Neural crest cell (in vitro differentiated cells): ENCODE measurements at regions not wholly inside any gene's neighbourhood (a gene's known extent, or its start where the extent isn't known, plus 50 kb on each side); places are given as distances from the start of the nearest gene placed in this dataset.
"Not testable (repeated sequence)": the region's sequence is repeated elsewhere in the genome, so short reads cannot be mapped to it uniquely, and the experiment has no call there.

ENCODE experiments used
- DNase-seq: peaks from one replicate; pipeline ENCODE4 v3.0.0; 2021; ENCODE audit warnings: low read depth, mixed read lengths, low spot score
- H3K27ac Mint-ChIP-seq: one replicate; pipeline ENCODE4 v1.8.0; 2021; ENCODE audit warnings: mild to moderate bottlenecking, mixed read lengths; ENCODE audit not compliant: unreplicated experiment
- H3K27me3 Mint-ChIP-seq: 2 replicates; pipeline ENCODE4 v1.8.0; 2021; ENCODE audit warnings: low read depth, mild to moderate bottlenecking, mixed read lengths
- H3K36me3 Mint-ChIP-seq: 2 replicates; pipeline ENCODE4 v1.8.0; 2021; ENCODE audit warnings: low read depth, mild to moderate bottlenecking, mixed read lengths
- H3K4me1 Mint-ChIP-seq: 2 replicates; pipeline ENCODE4 v1.8.0; 2021; ENCODE audit warnings: mixed read lengths
- H3K4me3 Mint-ChIP-seq: one replicate; pipeline ENCODE4 v1.8.0; 2021; ENCODE audit warnings: mild to moderate bottlenecking, mixed read lengths
- H3K9me3 Mint-ChIP-seq: 2 replicates; pipeline ENCODE4 v1.8.0; 2021; ENCODE audit warnings: mixed read lengths
- CTCF ChIP-seq: fragments of 200-600 bp; sonication (generic); conservative IDR thresholded peaks from 2 replicates; pipeline ENCODE4 v1.5.0; 2021; ENCODE audit warnings: antibody characterized with exemption, mild to moderate bottlenecking

- H3K9me3 Mint-ChIP-seq, H3K27ac Mint-ChIP-seq, H3K36me3 Mint-ChIP-seq, H3K4me3 Mint-ChIP-seq, DNase-seq, H3K4me1 Mint-ChIP-seq: not testable (repeated sequence)
- peaks cover 17% of the 10 kb centered on the region for H3K27me3 Mint-ChIP-seq
These were observed 54.4 kb upstream of the MUCL1 start for GRCh38 chr12:54799966-54800365.

DNA sequence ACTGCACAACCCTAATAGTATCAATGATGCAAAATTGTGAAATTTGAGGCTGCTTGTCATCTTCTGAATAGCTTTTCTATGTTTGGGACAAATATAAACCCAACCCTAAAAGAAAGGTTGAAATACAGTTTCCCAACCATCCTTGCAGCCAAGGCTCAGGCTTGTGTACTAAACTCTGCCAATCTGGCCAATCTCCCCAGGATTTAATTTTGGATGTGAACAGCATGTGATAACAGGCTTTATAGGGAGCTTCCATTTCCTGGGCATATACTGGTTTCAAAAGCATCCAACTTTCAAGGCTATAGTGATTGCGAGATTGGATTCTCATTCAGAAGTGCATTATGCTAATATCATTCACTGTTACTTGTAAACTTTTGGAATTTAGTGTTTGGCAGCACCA lies 55.7 kb upstream of the MUCL1 start:
- H3K27me3 Mint-ChIP-seq, result peaks cover 17% of the 10 kb centered on the region
- no peaks in the 10 kb centered on the region for H3K4me1 Mint-ChIP-seq
- no peak overlapping the region for H3K27ac Mint-ChIP-seq
- no peaks in the 10 kb centered on the region for H3K36me3 Mint-ChIP-seq
- no peaks in the 10 kb centered on the region for H3K9me3 Mint-ChIP-seq
- TF ChIP-seq CTCF, result no peak
- no peak overlapping the region for H3K4me3 Mint-ChIP-seq
- no peak for DNase-seq

GRCh38 chr12:54796991-54797390 lies 57.3 kb upstream of the MUCL1 start:
- H3K27me3 Mint-ChIP-seq, result peaks cover 17% of the 10 kb centered on the region
- no peaks in the 10 kb centered on the region for H3K4me1 Mint-ChIP-seq
- no peaks in the 10 kb centered on the region for H3K9me3 Mint-ChIP-seq
- no peaks in the 10 kb centered on the region for H3K36me3 Mint-ChIP-seq
- TF ChIP-seq CTCF, result no peak
- H3K4me3 Mint-ChIP-seq, result no peak overlapping the region
- no peak overlapping the region for H3K27ac Mint-ChIP-seq
- DNase-seq, result no peak

GRCh38 chr12:54795644-54796043 lies 58.7 kb upstream of the MUCL1 start:
- Mint-ChIP-seq H3K27me3 (peaks cover 15% of the 10 kb centered on the region), H3K4me1 (no peaks in the 10 kb centered on the region), H3K4me3 (no peak overlapping the region), H3K36me3 (no peaks in the 10 kb centered on the region), H3K27ac (no peak overlapping the region), H3K9me3 (no peaks in the 10 kb centered on the region)
- DNase-seq, result no peak
- TF ChIP-seq CTCF, result no peak

- no peak overlapping the region for H3K27ac Mint-ChIP-seq
- H3K4me3 Mint-ChIP-seq, result no peak overlapping the region
- no peaks in the 10 kb centered on the region for H3K4me1 Mint-ChIP-seq
- no peak for TF ChIP-seq CTCF
- H3K27me3 Mint-ChIP-seq, result no peaks in the 10 kb centered on the region
- no peak for DNase-seq
- H3K9me3 Mint-ChIP-seq, result peaks cover 25% of the 10 kb centered on the region
- peaks cover 10% of the 10 kb centered on the region for H3K36me3 Mint-ChIP-seq
These were observed 68.2 kb upstream of the MUCL1 start for GRCh38 chr12:54786081-54786480.

DNA sequence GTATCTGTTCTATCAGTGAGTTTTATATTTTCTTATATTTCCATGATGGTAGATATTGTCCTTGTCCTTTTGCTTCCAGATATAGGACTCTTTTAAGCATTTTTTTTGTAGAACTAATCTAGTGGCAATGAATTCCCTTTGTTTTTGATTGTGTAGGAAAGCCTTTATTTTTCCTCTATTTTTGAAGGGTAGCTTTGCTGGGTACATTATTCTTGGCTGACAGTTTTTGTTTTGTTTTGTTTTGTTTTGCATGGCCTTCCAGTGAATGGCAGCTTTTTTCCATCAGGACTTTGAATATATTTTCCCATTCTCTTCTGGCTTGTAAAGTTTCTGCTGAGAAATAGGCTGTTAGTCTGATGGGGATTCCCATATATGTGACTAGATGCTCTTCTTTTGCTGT lies 70.2 kb upstream of the MUCL1 start:
- Mint-ChIP-seq H3K9me3 (peaks cover 30% of the 10 kb centered on the region), H3K27me3 (peaks cover 9% of the 10 kb centered on the region), H3K27ac (no peak overlapping the region), H3K4me1 (no peaks in the 10 kb centered on the region), H3K4me3 (no peak overlapping the region), H3K36me3 (peaks cover 13% of the 10 kb centered on the region)
- DNase-seq, result no peak
- no peak for TF ChIP-seq CTCF

GRCh38 chr12:54777031-54777430 lies 77.3 kb upstream of the MUCL1 start:
- H3K27ac Mint-ChIP-seq, H3K36me3 Mint-ChIP-seq: not testable (repeated sequence)

More at GRCh38 chr12:54777031-54777430, 77.3 kb upstream of the MUCL1 start:
- H3K4me3 Mint-ChIP-seq, H3K4me1 Mint-ChIP-seq, DNase-seq: not testable (repeated sequence)
- Mint-ChIP-seq H3K27me3 (peaks cover 13% of the 10 kb centered on the region), H3K9me3 (peaks cover 14% of the 10 kb centered on the region)
